ENCODE measurements at regions not wholly inside any gene's neighbourhood (a gene's known extent, or its start where the extent isn't known, plus 50 kb on each side); places are given as distances from the start of the nearest gene placed in this dataset.

- H3K4me1 ChIP-seq (ENCODE audit: control insufficient read depth in 4 of 4, insufficient read depth in 4 of 4, low read length in 3 of 4), result no peaks in the 10 kb centered on the region
- no peak for DNase-seq (ENCODE audit: low spot score)
- WGBS, result 94% methylated on average over 2 of the region's 2 CpGs
- TF ChIP-seq HNF4A (conservative IDR thresholded peaks at IDR 0.05), result no peak
- no peak for TF ChIP-seq JUND (IDR thresholded peaks at IDR 0.05)
- TF ChIP-seq RAD21 (IDR thresholded peaks at IDR 0.05), result peak in 1 of 2 donors; percentile 59
- peak; percentile 9 for TF ChIP-seq CTCF (IDR thresholded peaks at IDR 0.05; ENCODE audit: low read depth, low read length, missing input control)
- no peak for TF ChIP-seq SP1 (IDR thresholded peaks at IDR 0.05)
- H3K27me3 ChIP-seq (ENCODE audit: control insufficient read depth in 4 of 4, insufficient read depth in 4 of 4, low read length in 3 of 4), result no peaks in the 10 kb centered on the region
- no peak overlapping the region for H3K4me3 ChIP-seq (ENCODE audit: low read depth in 1 of 3, low read length in 3 of 3)
- H3K9ac ChIP-seq (ENCODE audit: low read depth in 1 of 2, low read length in 2 of 2), result no peak overlapping the region
- no peaks in the 10 kb centered on the region for H3K9me3 ChIP-seq (ENCODE audit: control insufficient read depth in 4 of 4, low read length in 3 of 4)
- no peak overlapping the region for H3K27ac ChIP-seq (ENCODE audit: low read depth in 1 of 2, low read length in 2 of 2)
- H3K36me3 ChIP-seq (ENCODE audit: control insufficient read depth in 4 of 4, insufficient read depth in 3 of 4, low read depth in 1 of 4, low read length in 3 of 4), result no peaks in the 10 kb centered on the region
Observed at GRCh38 chr1:80779275-80779674, 1021.5 kb upstream of the ADGRL2 start.

GRCh38 chr1:80778094-80778840, 1022.5 kb upstream of the ADGRL2 start:
- no peaks in the 10 kb centered on the region for H3K9me3 ChIP-seq (ENCODE audit: control insufficient read depth in 4 of 4, low read length in 3 of 4)
- no peaks in the 10 kb centered on the region for H3K36me3 ChIP-seq (ENCODE audit: control insufficient read depth in 4 of 4, insufficient read depth in 3 of 4, low read depth in 1 of 4, low read length in 3 of 4)
- H3K4me3 ChIP-seq (ENCODE audit: low read depth in 1 of 3, low read length in 3 of 3), result no peak overlapping the region
- H3K27me3 ChIP-seq (ENCODE audit: control insufficient read depth in 4 of 4, insufficient read depth in 4 of 4, low read length in 3 of 4), result no peaks in the 10 kb centered on the region
- no peak overlapping the region for H3K27ac ChIP-seq (ENCODE audit: low read depth in 1 of 2, low read length in 2 of 2)
- no peaks in the 10 kb centered on the region for H3K4me1 ChIP-seq (ENCODE audit: control insufficient read depth in 4 of 4, insufficient read depth in 4 of 4, low read length in 3 of 4)
- DNase-seq (ENCODE audit: low spot score), result no peak
- H3K9ac ChIP-seq (ENCODE audit: low read depth in 1 of 2, low read length in 2 of 2), result no peak overlapping the region
- no peak for TF ChIP-seq EGR1 (IDR thresholded peaks at IDR 0.05; ENCODE audit: low read depth in 2 of 2)
- TF ChIP-seq HNF4A (conservative IDR thresholded peaks at IDR 0.05), result no peak
- TF ChIP-seq ZBTB33 (IDR thresholded peaks at IDR 0.05), result no peak
- TF ChIP-seq SP1 (IDR thresholded peaks at IDR 0.05), result no peak
- TF ChIP-seq HNF4G (IDR thresholded peaks at IDR 0.05), result no peak
- no peak for TF ChIP-seq NR2F2 (IDR thresholded peaks at IDR 0.05)
- TF ChIP-seq MAX (IDR thresholded peaks at IDR 0.05), result no peak
- no peak for TF ChIP-seq ATF3 (IDR thresholded peaks at IDR 0.05)
- TF ChIP-seq YY1 (IDR thresholded peaks at IDR 0.05), result no peak
- TF ChIP-seq RXRA (IDR thresholded peaks at IDR 0.05), result no peak
- TF ChIP-seq FOXA2 (IDR thresholded peaks at IDR 0.05), result no peak
- no peak for TF ChIP-seq RAD21 (IDR thresholded peaks at IDR 0.05)
- WGBS, result 95% methylated on average over 12 of the region's 12 CpGs

GRCh38 chr1:80776266-80776665, 1024.5 kb upstream of the ADGRL2 start:
- Histone ChIP-seq H3K9ac (ENCODE audit: low read depth in 1 of 2, low read length in 2 of 2) (no peak overlapping the region), H3K27me3 (ENCODE audit: control insufficient read depth in 4 of 4, insufficient read depth in 4 of 4, low read length in 3 of 4) (no peaks in the 10 kb centered on the region), H3K9me3 (ENCODE audit: control insufficient read depth in 4 of 4, low read length in 3 of 4) (no peaks in the 10 kb centered on the region), H3K4me3 (ENCODE audit: low read depth in 1 of 3, low read length in 3 of 3) (no peak overlapping the region), H3K27ac (ENCODE audit: low read depth in 1 of 2, low read length in 2 of 2) (no peak overlapping the region), H3K4me1 (ENCODE audit: control insufficient read depth in 4 of 4, insufficient read depth in 4 of 4, low read length in 3 of 4) (no peaks in the 10 kb centered on the region), H3K36me3 (ENCODE audit: control insufficient read depth in 4 of 4, insufficient read depth in 3 of 4, low read depth in 1 of 4, low read length in 3 of 4) (no peaks in the 10 kb centered on the region)
- 68% methylated on average over 2 of the region's 2 CpGs for WGBS
- DNase-seq (ENCODE audit: low spot score), result no peak
- no peak for TF ChIP-seq NR2F2 (IDR thresholded peaks at IDR 0.05)
- TF ChIP-seq EGR1 (IDR thresholded peaks at IDR 0.05; ENCODE audit: low read depth in 2 of 2), result no peak
- TF ChIP-seq GABPA (IDR thresholded peaks at IDR 0.05 in 1 of 2, conservative IDR thresholded peaks at IDR 0.05 in 1 of 2), result no peak
- no peak for TF ChIP-seq ZBTB33 (IDR thresholded peaks at IDR 0.05)
- no peak for TF ChIP-seq REST (IDR thresholded peaks at IDR 0.05)
- TF ChIP-seq HNF4G (IDR thresholded peaks at IDR 0.05), result no peak
- no peak for TF ChIP-seq FOXA2 (IDR thresholded peaks at IDR 0.05)
- TF ChIP-seq RXRA (IDR thresholded peaks at IDR 0.05), result no peak
- no peak for TF ChIP-seq JUND (IDR thresholded peaks at IDR 0.05)

All from liver (tissue), 8 donors.